WERI-Rb-1 (cell line): ENCODE measurements at regions not wholly inside any gene's neighbourhood (a gene's known extent, or its start where the extent isn't known, plus 50 kb on each side); places are given as distances from the start of the nearest gene placed in this dataset.

Experiments
- DNase-seq: peaks from one replicate; pipeline ENCODE4 v3.0.0-alpha.2; 2020
- H3K27ac ChIP-seq: fragments of 250-450 bp; sonication (Bioruptor Pico); 2 replicates; pipeline ENCODE4 v1.5.1; 2020; ENCODE audit warnings: mild to moderate bottlenecking, moderate library complexity
- H3K27me3 ChIP-seq: fragments of 250-450 bp; sonication (Bioruptor Pico); 2 replicates; pipeline ENCODE4 v1.5.1; 2021; ENCODE audit warnings: mild to moderate bottlenecking, low read depth, moderate library complexity; ENCODE audit not compliant: insufficient read depth, severe bottlenecking
- H3K36me3 ChIP-seq: fragments of 250-450 bp; sonication (Bioruptor Pico); 2 replicates; pipeline ENCODE4 v1.5.1; 2020; ENCODE audit warnings: mild to moderate bottlenecking, moderate library complexity
- H3K4me3 ChIP-seq: 2 replicates; pipeline ENCODE4 v1.5.1; 2011; ENCODE audit warnings: low read depth, mild to moderate bottlenecking, control low read depth, low read length
- H3K9me3 ChIP-seq: fragments of 250-450 bp; sonication (Bioruptor Pico); 2 replicates; pipeline ENCODE4 v1.5.1; 2021; ENCODE audit warnings: mild to moderate bottlenecking, moderate library complexity; ENCODE audit not compliant: severe bottlenecking
- CTCF ChIP-seq: IDR thresholded peaks from 2 replicates; pipeline ENCODE4 v1.5.1; 2011; ENCODE audit warnings: low read depth, mild to moderate bottlenecking, control low read depth, inconsistent platforms, low read length

- H3K9me3 ChIP-seq: no peaks in the 10 kb centered on the region
- H3K27ac ChIP-seq: peak overlapping the region; percentile 90
- peak overlapping the region; percentile 31 for H3K4me3 ChIP-seq
- H3K36me3 ChIP-seq: no peaks in the 10 kb centered on the region
- peak; percentile 98 for DNase-seq
- H3K27me3 ChIP-seq: no peaks in the 10 kb centered on the region
- TF ChIP-seq CTCF: peak; percentile 100
Measured at GRCh38 chr6:27772261-27773001, 139.8 kb downstream of the OR2B2 start.

GRCh38 chr6:27771235-27771634 is 141.0 kb downstream of the OR2B2 start:
- TF ChIP-seq CTCF: no peak
- Histone ChIP-seq H3K9me3 (no peaks in the 10 kb centered on the region), H3K27me3 (no peaks in the 10 kb centered on the region), H3K4me3 (no peak overlapping the region), H3K27ac (no peak overlapping the region), H3K36me3 (no peaks in the 10 kb centered on the region)
- no peak for DNase-seq

GRCh38 chr6:27770724-27771123 is 141.5 kb downstream of the OR2B2 start:
- Histone ChIP-seq H3K9me3 (no peaks in the 10 kb centered on the region), H3K27ac (no peak overlapping the region), H3K36me3 (no peaks in the 10 kb centered on the region), H3K4me3 (no peak overlapping the region), H3K27me3 (no peaks in the 10 kb centered on the region)
- no peak for TF ChIP-seq CTCF
- DNase-seq: no peak

DNA sequence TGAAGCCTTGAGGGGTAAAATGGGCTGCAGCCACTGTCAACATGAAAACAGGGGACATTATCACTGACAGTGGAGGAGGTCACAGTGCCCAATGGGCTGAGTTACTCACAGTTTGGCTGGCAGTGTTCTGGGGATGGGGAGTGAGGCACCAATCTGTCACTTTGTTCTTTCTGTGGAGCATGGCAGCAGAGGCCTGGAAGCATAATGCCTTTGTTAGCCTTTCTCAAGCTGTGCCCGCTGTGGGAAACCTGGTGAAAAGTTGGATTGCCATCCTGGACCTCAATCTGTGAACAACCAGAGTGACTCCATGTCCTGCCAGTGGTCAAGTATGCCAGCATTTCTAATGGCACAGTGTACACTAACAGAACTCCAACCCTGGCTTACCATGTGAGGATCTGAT is 143.6 kb downstream of the OR2B2 start:
- H3K9me3 ChIP-seq: no peaks in the 10 kb centered on the region
- H3K27ac ChIP-seq: no peak overlapping the region
- no peak overlapping the region for H3K4me3 ChIP-seq
- no peak for TF ChIP-seq CTCF
- no peaks in the 10 kb centered on the region for H3K36me3 ChIP-seq
- no peak for DNase-seq
- H3K27me3 ChIP-seq: no peaks in the 10 kb centered on the region

GRCh38 chr6:27767851-27768250 is 144.3 kb downstream of the OR2B2 start:
- Histone ChIP-seq H3K9me3 (no peaks in the 10 kb centered on the region), H3K27me3 (no peaks in the 10 kb centered on the region), H3K36me3 (no peaks in the 10 kb centered on the region), H3K27ac (no peak overlapping the region), H3K4me3 (no peak overlapping the region)
- no peak for TF ChIP-seq CTCF
- no peak for DNase-seq

DNA sequence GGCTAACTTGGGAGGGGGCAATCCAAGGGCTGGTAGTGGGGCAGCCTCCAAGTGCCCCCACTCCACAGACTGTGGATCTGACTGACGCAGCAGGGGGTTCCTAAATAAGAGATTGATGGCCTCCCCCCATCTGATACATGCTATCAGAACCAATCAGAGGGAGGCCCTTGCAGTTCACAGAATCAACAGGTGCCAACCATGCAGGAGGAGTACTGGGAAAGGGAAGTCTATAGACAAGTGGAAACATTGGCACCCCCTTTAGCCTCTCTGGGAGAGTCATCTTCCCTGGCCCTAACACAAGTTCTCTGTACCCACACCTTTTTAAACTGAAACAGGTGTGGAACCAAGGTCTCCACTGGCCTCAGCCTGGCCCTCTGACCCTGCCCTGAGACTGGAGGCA is 145.8 kb downstream of the OR2B2 start:
- no peak for DNase-seq
- no peaks in the 10 kb centered on the region for H3K27me3 ChIP-seq
- no peaks in the 10 kb centered on the region for H3K9me3 ChIP-seq
- H3K27ac ChIP-seq: no peak overlapping the region
- no peaks in the 10 kb centered on the region for H3K36me3 ChIP-seq
- H3K4me3 ChIP-seq: no peak overlapping the region
- no peak for TF ChIP-seq CTCF
